GM12864 (cell line): ENCODE measurements at regions not wholly inside any gene's neighbourhood (a gene's known extent, or its start where the extent isn't known, plus 50 kb on each side); places are given as distances from the start of the nearest gene placed in this dataset.

Experiments
- DNase-seq: peaks from one replicate; pipeline ENCODE4 v3.0.0-alpha.2; 2011; ENCODE audit warnings: low read depth
- H3K4me3 ChIP-seq: 2 replicates; pipeline ENCODE4 v1.5.1; 2011; ENCODE audit warnings: mild to moderate bottlenecking, low read depth, low read length, control low read depth
- CTCF ChIP-seq: IDR thresholded peaks from 2 replicates; pipeline ENCODE4 v1.5.1; 2011; ENCODE audit warnings: low read depth, mild to moderate bottlenecking, moderate library complexity, low read length, control low read depth, inconsistent platforms; ENCODE audit errors: missing control alignments

DNA sequence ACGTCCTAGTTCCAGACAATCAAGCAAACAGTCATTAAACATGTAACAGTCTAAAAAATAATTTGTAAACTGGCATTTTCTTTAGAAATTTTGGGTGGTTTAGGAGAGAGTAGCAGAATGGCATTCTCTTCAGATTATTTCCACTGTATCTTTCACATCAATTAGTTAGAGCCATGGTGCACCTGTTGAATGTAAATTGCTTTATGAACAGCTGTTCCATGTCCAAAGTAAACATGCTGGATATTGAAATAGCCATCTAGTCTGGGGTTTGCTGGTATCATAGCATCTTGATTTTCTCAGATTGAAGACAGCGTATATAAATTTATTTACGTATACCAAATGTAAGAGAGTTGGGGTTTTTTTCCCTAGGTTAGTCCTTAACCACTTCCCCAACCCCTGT, 143.6 kb downstream of the RCHY1 start:
- DNase-seq = no peak
- no peak for TF ChIP-seq CTCF
- no peak overlapping the region for H3K4me3 ChIP-seq

GRCh38 chr4:75345423-75345822, 168.8 kb downstream of the RCHY1 start:
- TF ChIP-seq CTCF = no peak
- DNase-seq = no peak
- no peak overlapping the region for H3K4me3 ChIP-seq

- DNase-seq = no peak
- no peak overlapping the region for H3K4me3 ChIP-seq
- TF ChIP-seq CTCF = no peak
Observed at GRCh38 chr4:75344915-75345314, 169.3 kb downstream of the RCHY1 start.

DNA sequence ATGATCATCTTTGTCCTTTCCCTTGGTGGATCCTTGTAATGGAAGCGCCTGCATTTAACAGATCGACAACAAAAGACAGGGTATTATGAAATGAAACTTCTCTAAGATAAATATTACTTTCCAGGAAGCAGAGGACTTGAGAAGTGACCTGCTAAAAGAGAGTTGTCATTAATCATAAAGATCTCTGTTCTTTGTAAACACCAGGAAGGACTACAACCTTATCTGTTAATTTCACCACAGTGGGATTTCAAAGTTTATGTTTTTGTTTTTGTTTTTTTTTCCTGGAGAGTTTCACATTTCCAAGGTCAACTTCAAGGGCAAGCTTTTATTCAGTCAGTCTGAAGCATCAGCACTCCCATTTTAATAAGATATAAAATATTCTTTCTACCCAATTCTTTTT, 170.9 kb downstream of the RCHY1 start:
- no peak overlapping the region for H3K4me3 ChIP-seq
- DNase-seq = no peak
- no peak for TF ChIP-seq CTCF

DNA sequence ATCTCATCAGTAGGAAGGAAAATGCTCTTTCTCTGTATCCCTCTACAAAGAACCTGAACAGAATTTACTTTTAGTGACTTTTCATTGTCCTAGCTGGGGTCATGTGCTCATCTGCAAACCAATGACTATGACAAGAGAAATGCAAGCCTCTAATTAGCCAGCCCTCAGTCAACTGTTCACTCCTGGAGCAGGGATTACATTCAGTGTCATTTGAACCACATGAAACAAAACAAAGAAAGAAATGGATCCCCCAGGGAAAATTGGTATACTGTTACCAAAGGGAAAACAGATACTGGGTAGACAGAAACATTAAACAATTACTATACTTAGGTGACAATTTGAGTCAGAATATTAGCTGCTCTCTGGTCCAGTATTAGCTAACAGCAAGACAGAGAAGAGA, 173.6 kb downstream of the RCHY1 start:
- no peak for DNase-seq
- H3K4me3 ChIP-seq = no peak overlapping the region
- TF ChIP-seq CTCF = no peak

GRCh38 chr4:75338352-75338880, 175.8 kb downstream of the RCHY1 start:
- no peak for DNase-seq
- no peak overlapping the region for H3K4me3 ChIP-seq
- TF ChIP-seq CTCF = no peak

- DNase-seq = no peak
- no peak for TF ChIP-seq CTCF
Observed at GRCh38 chr4:75327804-75328512, 186.2 kb downstream of the RCHY1 start.

More at GRCh38 chr4:75327804-75328512, 186.2 kb downstream of the RCHY1 start:
- no peak overlapping the region for H3K4me3 ChIP-seq
